Prostate gland (tissue), 2 donors: ENCODE measurements at regions not wholly inside any gene's neighbourhood (a gene's known extent, or its start where the extent isn't known, plus 50 kb on each side); places are given as distances from the start of the nearest gene placed in this dataset.

Experiments
- CTCF ChIP-seq, 4 experiments: fragments of 200-600 bp in 2 of 4; fragments of 450-650 bp in 2 of 4; sonication (generic) in 2 of 4; IDR thresholded peaks; 1 replicate in 3 of 4; 2 replicates in 1 of 4; pipeline ENCODE4 v1.5.1; 2016 to 2019; ENCODE audit warnings: antibody characterized with exemption in 4 of 4, mild to moderate bottlenecking in 2 of 4, moderate library complexity in 2 of 4
- POLR2A ChIP-seq: fragments of 450-650 bp; IDR thresholded peaks from one replicate; pipeline ENCODE4 v1.6.1; 2016; ENCODE audit warnings: antibody characterized with exemption, mild to moderate bottlenecking

- TF ChIP-seq CTCF (IDR thresholded peaks at IDR 0.05) (peak; percentile 60 to 86 (median 76)), POLR2A (no peak)
Measured at GRCh38 chr1:178031856-178032320, 62.0 kb upstream of the RASAL2 start.
